IMR-90 (cell line): ENCODE measurements at regions not wholly inside any gene's neighbourhood (a gene's known extent, or its start where the extent isn't known, plus 50 kb on each side); places are given as distances from the start of the nearest gene placed in this dataset.

Source experiments
- ATAC-seq: fragments of 200-7000 bp; cut with Tn5 transposase; 2 replicates; pipeline ENCODE4 v1.9.1; 2020; ENCODE audit warnings: low read depth, mild to moderate bottlenecking, moderate library complexity
- BruUV-seq: library from RNA; stranded (reverse); fragments of 400-500 nt; replicated peaks from 2 replicates; lab custom pipeline; 2021; lab: Mats Ljungman, UMichigan
- CTCF ChIA-PET: fragments of 300-600 bp; formaldehyde crosslinking; extraction: SDS; loops from one replicate; lab custom pipeline; 2021; ENCODE audit warnings: antibody characterized with exemption; lab: Yijun Ruan, JAX
- POLR2A ChIA-PET: fragments of 300-600 bp; sonication (Branson Sonifier 250); formaldehyde crosslinking; loops from one replicate; lab custom pipeline; 2022; ENCODE audit warnings: antibody characterized with exemption; ENCODE audit not compliant: unreplicated experiment; lab: Charles Lee
- DNase-seq: peaks from one replicate; pipeline ENCODE4 v3.0.0; 2013
- H2AFZ ChIP-seq: replicated peaks from 2 replicates; pipeline ENCODE3; 2013; ENCODE audit warnings: low read length, mild to moderate bottlenecking; ENCODE audit not compliant: poor library complexity
- H2AK5ac ChIP-seq: 2 replicates; pipeline ENCODE4 v1.6.1; 2013; ENCODE audit warnings: low read depth, low read length, inconsistent platforms
- H2AK9ac ChIP-seq: replicated peaks from 2 replicates; pipeline ENCODE3; 2013; ENCODE audit warnings: mild to moderate bottlenecking, low read depth, low read length, moderate library complexity; ENCODE audit not compliant: poor library complexity
- H2BK120ac ChIP-seq: 2 replicates; pipeline ENCODE4 v1.6.1; 2013; ENCODE audit warnings: low read depth, low read length, inconsistent platforms
- H2BK15ac ChIP-seq: 3 replicates; pipeline ENCODE4 v1.6.1; 2013; ENCODE audit warnings: low read depth, low read length, inconsistent platforms
- H2BK20ac ChIP-seq: 2 replicates; pipeline ENCODE4 v1.6.1; 2013; ENCODE audit warnings: low read depth, mild to moderate bottlenecking, inconsistent platforms, low read length, moderate library complexity
- H2BK5ac ChIP-seq: 2 replicates; pipeline ENCODE4 v1.6.1; 2013; ENCODE audit warnings: mild to moderate bottlenecking, low read depth, low read length, inconsistent platforms; ENCODE audit not compliant: poor library complexity, severe bottlenecking
- H3K14ac ChIP-seq: replicated peaks from 2 replicates; pipeline ENCODE4 v1.6.1; 2013; ENCODE audit warnings: low read depth, low read length, inconsistent platforms
- H3K18ac ChIP-seq: 2 replicates; pipeline ENCODE4 v1.6.1; 2013; ENCODE audit warnings: low read depth, low read length, control low read depth
- H3K23ac ChIP-seq: 2 replicates; pipeline ENCODE4 v1.6.1; 2013; ENCODE audit warnings: low read depth, low read length, inconsistent platforms
- H3K27ac ChIP-seq: 2 replicates; pipeline ENCODE4 v1.5.1; 2013; ENCODE audit warnings: mild to moderate bottlenecking, control low read depth, low read length; ENCODE audit not compliant: insufficient read depth
- H3K27me3 ChIP-seq: 2 replicates; pipeline ENCODE4 v1.6.1; 2013; ENCODE audit warnings: low read length; ENCODE audit not compliant: control insufficient read depth, insufficient read depth
- H3K36me3 ChIP-seq: 2 replicates; pipeline ENCODE4 v1.6.1; 2013; ENCODE audit warnings: low read length, mixed read lengths; ENCODE audit not compliant: control insufficient read depth, insufficient read depth
- H3K4ac ChIP-seq: 2 replicates; pipeline ENCODE4 v1.6.1; 2013; ENCODE audit warnings: low read depth, low read length, inconsistent platforms
- H3K4me1 ChIP-seq: 2 replicates; pipeline ENCODE4 v1.6.1; 2013; ENCODE audit warnings: low read length, mixed read lengths; ENCODE audit not compliant: control insufficient read depth, insufficient read depth
- H3K4me2 ChIP-seq: 2 replicates; pipeline ENCODE4 v1.6.1; 2013; ENCODE audit warnings: low read depth, mild to moderate bottlenecking, control low read depth, low read length, moderate library complexity
- H3K4me3 ChIP-seq: 2 replicates; pipeline ENCODE4 v1.5.1; 2013; ENCODE audit warnings: low read depth, mild to moderate bottlenecking, control low read depth, low read length, moderate library complexity; ENCODE audit not compliant: insufficient read depth
- H3K56ac ChIP-seq: 2 replicates; pipeline ENCODE4 v1.6.1; 2013; ENCODE audit warnings: low read length, inconsistent platforms; ENCODE audit not compliant: insufficient read depth; ENCODE audit errors: extremely low read depth
- H3K79me1 ChIP-seq, 2 experiments: 2 replicates each; pipeline ENCODE4 v1.6.1; 2013; ENCODE audit warnings: low read length in 2 of 2, inconsistent platforms in 1 of 2, low read depth in 1 of 2
- H3K9ac ChIP-seq: 2 replicates; pipeline ENCODE4 v1.6.1; 2013; ENCODE audit warnings: low read depth, low read length, control low read depth
- H3K9me1 ChIP-seq: 2 replicates; pipeline ENCODE4 v1.6.1; 2013; ENCODE audit warnings: low read length, inconsistent platforms; ENCODE audit not compliant: insufficient read depth
- H3K9me3 ChIP-seq: 2 replicates; pipeline ENCODE4 v1.6.1; 2013; ENCODE audit warnings: low read length; ENCODE audit not compliant: control insufficient read depth, insufficient read depth
- H4K20me1 ChIP-seq: 2 replicates; pipeline ENCODE4 v1.6.1; 2013; ENCODE audit warnings: low read length, inconsistent platforms; ENCODE audit not compliant: insufficient read depth
- H4K5ac ChIP-seq: 2 replicates; pipeline ENCODE4 v1.6.1; 2013; ENCODE audit warnings: mild to moderate bottlenecking, low read depth, low read length, control low read depth
- H4K8ac ChIP-seq, 2 experiments: 2 replicates each; pipeline ENCODE4 v1.6.1; 2013; ENCODE audit warnings: low read depth in 2 of 2, low read length in 2 of 2, control low read depth in 1 of 2, inconsistent platforms in 1 of 2
- H4K91ac ChIP-seq: 2 replicates; pipeline ENCODE4 v1.6.1; 2013; ENCODE audit warnings: low read depth, low read length, inconsistent platforms; ENCODE audit not compliant: insufficient read depth
- CTCF ChIP-seq: conservative IDR thresholded peaks from 2 replicates; pipeline ENCODE4 v1.5.1; 2012; ENCODE audit warnings: mild to moderate bottlenecking, low read depth, low read length, improper control_type of control experiment
- MAFK ChIP-seq: IDR thresholded peaks from 2 replicates; pipeline ENCODE4 v1.6.1; 2012; ENCODE audit warnings: low read depth, low read length, improper control_type of control experiment
- MXI1 ChIP-seq: IDR thresholded peaks from 2 replicates; pipeline ENCODE4 v1.6.1; 2012; ENCODE audit warnings: low read depth, mild to moderate bottlenecking, low read length, moderate library complexity, borderline replicate concordance
- NFE2L2 ChIP-seq: fragments of 150-350 bp; IDR thresholded peaks from 2 replicates; pipeline ENCODE4 v1.6.1; 2016; ENCODE audit warnings: low read depth, mild to moderate bottlenecking, low read length
- RAD21 ChIP-seq: IDR thresholded peaks from 2 replicates; pipeline ENCODE4 v1.6.1; 2012; ENCODE audit warnings: low read length, improper control_type of control experiment
- USF2 ChIP-seq: fragments of 150-350 bp; IDR thresholded peaks from 2 replicates; pipeline ENCODE4 v1.6.1; 2017; ENCODE audit warnings: mild to moderate bottlenecking, antibody characterized with exemption, low read length, low read depth
- WGBS, 2 experiments: methylation state at CpG; one replicate each; pipeline versions ENCODE4 v1.1.5 to v1.1.7; 2013; ENCODE audit warnings: missing lambda C conversion rate in 2 of 2; ENCODE audit not compliant: insufficient read length in 1 of 2; ENCODE audit errors: extremely low coverage in 2 of 2; 5-methylcytosine and 5-hydroxymethylcytosine counted together
- dilution Hi-C: fragments of 300-500 bp; cut with HindIII; formaldehyde crosslinking; loops from one replicate; pipeline ENCODE4 v1.14.3; 2018; ENCODE audit warnings: low sequenced_read_pairs; ENCODE audit not compliant: unreplicated experiment
- in situ Hi-C: fragments of 300-500 bp; cut with MboI; formaldehyde crosslinking; loops from 3 replicates; pipeline ENCODE4 v1.14.3; 2019; ENCODE audit warnings: low sequenced_read_pairs, inconsistent platforms, mixed read lengths
- intact Hi-C: fragments of 100-400 bp; cut with micrococcal nuclease; formaldehyde crosslinking; loops from 2 replicates; pipeline ENCODE4 v1.10.0; 2022

GRCh38 chr5:158226496-158226895 lies 367.6 kb upstream of the CLINT1 start:
- Histone ChIP-seq H3K27me3 (no peaks in the 10 kb centered on the region), H2BK15ac (no peak overlapping the region), H4K91ac (no peak overlapping the region), H4K20me1 (no peaks in the 10 kb centered on the region), H3K56ac (no peak overlapping the region), H4K5ac (no peak overlapping the region), H2BK20ac (no peak overlapping the region), H2BK120ac (no peak overlapping the region), H3K79me1 (no peaks in the 10 kb centered on the region), H3K4me2 (no peak overlapping the region), H3K4ac (no peak overlapping the region), H3K9me3 (no peaks in the 10 kb centered on the region; the same call in 1 of the 2 replicates), H3K4me3 (no peak overlapping the region), H3K9me1 (no peaks in the 10 kb centered on the region), H4K8ac (no peak overlapping the region), H3K23ac (no peak overlapping the region), H2AFZ (no peak overlapping the region), H3K18ac (no peak overlapping the region), H2BK5ac (no peak overlapping the region), H2AK9ac (no peak overlapping the region), H3K27ac (no peak overlapping the region), H3K36me3 (no peaks in the 10 kb centered on the region), H3K14ac (no peak overlapping the region), H3K4me1 (no peaks in the 10 kb centered on the region), H3K9ac (no peak overlapping the region), H2AK5ac (no peak overlapping the region)
- ATAC-seq = no peak
- dilution Hi-C loops = no loop called here
- CTCF ChIA-PET = no interaction called here
- intact Hi-C loops = no loop called here
- TF ChIP-seq RAD21 = no peak
- TF ChIP-seq MAFK = no peak
- no peak for TF ChIP-seq MXI1
- TF ChIP-seq USF2 = no peak
- no peak for TF ChIP-seq NFE2L2
- no peak for TF ChIP-seq CTCF
- no TSS peak for BruUV-seq
- DNase-seq = no peak
- POLR2A ChIA-PET = no interaction called here
- in situ Hi-C loops = no loop called here
- WGBS, 2 experiments = no CpG with 5 or more reads among the region's 5 CpGs
